Retinal pigment epithelial cell (primary cell): ENCODE measurements at regions not wholly inside any gene's neighbourhood (a gene's known extent, or its start where the extent isn't known, plus 50 kb on each side); places are given as distances from the start of the nearest gene placed in this dataset.

Source experiments
- DNase-seq: peaks from one replicate; pipeline ENCODE4 v3.0.0-alpha.2; 2010; ENCODE audit warnings: low read depth
- H3K4me3 ChIP-seq: 2 replicates; pipeline ENCODE4 v1.5.1; 2011; ENCODE audit warnings: mild to moderate bottlenecking, low read length, control low read depth, moderate library complexity
- CTCF ChIP-seq: conservative IDR thresholded peaks from 2 replicates; pipeline ENCODE4 v1.5.1; 2011; ENCODE audit warnings: low read depth, low read length, control low read depth, inconsistent platforms

GRCh38 chrX:109940411-109940810 is 62.5 kb upstream of the TMEM164 start:
- no peak overlapping the region for H3K4me3 ChIP-seq
- DNase-seq: no peak
- no peak for TF ChIP-seq CTCF

GRCh38 chrX:109943092-109943739 is 59.7 kb upstream of the TMEM164 start:
- DNase-seq: no peak
- no peak for TF ChIP-seq CTCF
- H3K4me3 ChIP-seq: no peak overlapping the region

GRCh38 chrX:109943740-109944092 is 59.2 kb upstream of the TMEM164 start:
- no peak for TF ChIP-seq CTCF
- no peak overlapping the region for H3K4me3 ChIP-seq
- DNase-seq: no peak

GRCh38 chrX:109952050-109952449 is 50.9 kb upstream of the TMEM164 start:
- H3K4me3 ChIP-seq: no peak overlapping the region
- DNase-seq: no peak
- TF ChIP-seq CTCF: no peak

- TF ChIP-seq CTCF: no peak
- DNase-seq: no peak
- H3K4me3 ChIP-seq: no peak overlapping the region
Measured at GRCh38 chrX:109952985-109953905, 49.7 kb upstream of the TMEM164 start.
